Central memory CD8-positive, alpha-beta T cell (primary cell): ENCODE measurements at regions not wholly inside any gene's neighbourhood (a gene's known extent, or its start where the extent isn't known, plus 50 kb on each side); places are given as distances from the start of the nearest gene placed in this dataset.
"Not testable (repeated sequence)": the region's sequence is repeated elsewhere in the genome, so short reads cannot be mapped to it uniquely, and the experiment has no call there.

ENCODE experiments used
- ATAC-seq: fragments of 150-1000 bp; cut with Tn5 transposase; replicated peaks from 2 replicates; pipeline ENCODE4 v1.10.0; 2022; ENCODE audit warnings: mild to moderate bottlenecking, moderate FRiP score, moderate number of reproducible peaks; ENCODE audit not compliant: poor library complexity, severe bottlenecking; ENCODE audit errors: extremely low read depth
- DNase-seq, 2 donors: peaks; one replicate each; pipeline ENCODE4 v3.0.0; 2021; ENCODE audit warnings: low spot score in 2 of 2
- H3K27ac Mint-ChIP-seq: one replicate; pipeline ENCODE4 v1.8.0; 2022; ENCODE audit warnings: low read depth, mild to moderate bottlenecking, moderate library complexity, mixed read lengths
- H3K27me3 Mint-ChIP-seq: one replicate; pipeline ENCODE4 v1.8.0; 2022; ENCODE audit warnings: mixed read lengths
- H3K36me3 Mint-ChIP-seq: one replicate; pipeline ENCODE4 v1.8.0; 2022; ENCODE audit warnings: mild to moderate bottlenecking, moderate library complexity, mixed read lengths; ENCODE audit not compliant: insufficient read depth
- H3K4me1 Mint-ChIP-seq: one replicate; pipeline ENCODE4 v1.8.0; 2022; ENCODE audit warnings: mixed read lengths
- H3K4me3 Mint-ChIP-seq: one replicate; pipeline ENCODE4 v1.8.0; 2022; ENCODE audit warnings: mild to moderate bottlenecking, moderate library complexity, mixed read lengths
- H3K9me3 Mint-ChIP-seq: one replicate; pipeline ENCODE4 v1.8.0; 2022; ENCODE audit warnings: mixed read lengths

- Mint-ChIP-seq H3K4me1 (no peaks in the 10 kb centered on the region), H3K9me3 (peaks cover 35% of the 10 kb centered on the region), H3K27me3 (no peaks in the 10 kb centered on the region), H3K36me3 (no peaks in the 10 kb centered on the region), H3K4me3 (no peak overlapping the region), H3K27ac (no peak overlapping the region)
- ATAC-seq (no peak), DNase-seq (no peak)
Observed at GRCh38 chr13:61880578-61881283, 465.1 kb upstream of the PCDH20 start.

DNA sequence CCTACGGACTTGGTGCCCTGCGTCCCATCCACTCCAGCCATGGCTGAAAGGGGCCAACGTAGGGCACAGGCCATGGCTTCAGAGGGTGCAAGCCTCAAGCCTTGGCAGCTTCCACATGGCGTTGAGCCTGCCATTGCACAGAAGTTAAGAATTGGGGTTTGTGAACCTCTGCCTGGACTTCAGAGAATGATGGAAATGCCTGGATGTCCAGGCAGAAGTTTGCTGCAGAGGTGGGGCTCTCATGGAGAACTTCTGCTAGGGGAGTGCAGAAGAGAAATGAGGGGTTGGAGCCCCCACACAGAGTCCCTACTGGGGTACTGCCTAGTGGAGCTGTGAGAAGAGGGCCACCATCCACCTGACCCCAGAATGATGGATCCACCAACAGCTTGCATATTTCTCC is 462.9 kb upstream of the PCDH20 start:
- H3K36me3 Mint-ChIP-seq, ATAC-seq, DNase-seq, H3K4me3 Mint-ChIP-seq, H3K27ac Mint-ChIP-seq, H3K27me3 Mint-ChIP-seq, H3K4me1 Mint-ChIP-seq: not testable (repeated sequence)
- H3K9me3 Mint-ChIP-seq: peaks cover 36% of the 10 kb centered on the region

GRCh38 chr13:61874970-61875579 is 459.4 kb upstream of the PCDH20 start:
- H3K27ac Mint-ChIP-seq: no peak overlapping the region
- no peaks in the 10 kb centered on the region for H3K27me3 Mint-ChIP-seq
- no peak for ATAC-seq
- no peaks in the 10 kb centered on the region for H3K36me3 Mint-ChIP-seq
- peaks cover 36% of the 10 kb centered on the region for H3K9me3 Mint-ChIP-seq
- H3K4me3 Mint-ChIP-seq: no peak overlapping the region
- no peaks in the 10 kb centered on the region for H3K4me1 Mint-ChIP-seq
- DNase-seq: no peak

DNA sequence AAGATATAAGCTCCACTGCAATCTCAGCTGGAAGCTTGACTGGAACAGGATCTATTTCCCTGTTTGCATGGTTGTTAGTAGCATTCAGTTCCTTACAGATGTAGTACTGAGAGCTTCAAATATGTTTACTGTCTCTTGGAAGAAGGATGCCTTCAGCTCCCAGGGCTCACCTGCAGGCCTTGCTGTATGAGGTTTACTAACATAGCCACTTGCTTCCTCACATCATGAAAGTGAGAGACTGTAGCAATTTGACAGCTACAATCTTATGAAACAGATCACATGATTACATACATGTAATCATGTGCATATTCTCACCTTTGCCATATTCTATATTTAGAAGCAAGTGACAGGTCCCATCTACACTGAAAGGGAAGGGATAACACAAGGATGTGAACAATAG is 458.1 kb upstream of the PCDH20 start:
- ATAC-seq: no peak
- H3K9me3 Mint-ChIP-seq: peaks cover 37% of the 10 kb centered on the region
- DNase-seq: no peak
- H3K27ac Mint-ChIP-seq: no peak overlapping the region
- no peaks in the 10 kb centered on the region for H3K27me3 Mint-ChIP-seq
- no peaks in the 10 kb centered on the region for H3K4me1 Mint-ChIP-seq
- no peak overlapping the region for H3K4me3 Mint-ChIP-seq
- no peaks in the 10 kb centered on the region for H3K36me3 Mint-ChIP-seq

- Mint-ChIP-seq H3K4me3 (no peak overlapping the region), H3K36me3 (no peaks in the 10 kb centered on the region), H3K27me3 (no peaks in the 10 kb centered on the region), H3K27ac (no peak overlapping the region), H3K4me1 (no peaks in the 10 kb centered on the region), H3K9me3 (peaks cover 26% of the 10 kb centered on the region)
- DNase-seq (no peak), ATAC-seq (no peak)
Observed at GRCh38 chr13:61857198-61857597, 441.5 kb upstream of the PCDH20 start.

DNA sequence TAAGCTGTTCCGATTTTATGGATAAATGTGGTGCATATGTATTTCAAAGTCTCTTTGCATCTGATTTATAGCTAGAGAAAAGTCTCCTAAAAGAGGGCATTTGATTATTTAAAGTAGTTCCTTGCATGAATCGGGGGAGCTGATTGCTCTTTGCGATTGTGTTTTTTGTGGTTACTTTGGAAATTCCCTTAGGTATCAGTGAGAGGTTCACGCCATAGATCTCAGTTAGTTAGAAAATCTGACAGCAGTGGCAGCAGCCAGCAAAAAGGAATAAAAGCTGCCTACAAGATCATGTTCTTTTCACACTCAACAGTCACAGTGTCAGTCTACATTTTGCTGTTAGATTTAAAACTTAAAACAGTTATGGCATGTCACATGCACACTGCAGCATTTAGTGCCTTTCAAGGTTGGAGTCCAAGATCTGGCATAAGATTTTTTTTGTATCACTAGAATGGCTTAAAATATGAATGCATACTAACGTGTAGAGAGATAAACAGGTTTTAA is 436.5 kb upstream of the PCDH20 start:
- Mint-ChIP-seq H3K36me3 (no peaks in the 10 kb centered on the region), H3K4me1 (no peaks in the 10 kb centered on the region), H3K27ac (no peak overlapping the region), H3K27me3 (no peaks in the 10 kb centered on the region), H3K4me3 (no peak overlapping the region), H3K9me3 (peaks cover 24% of the 10 kb centered on the region)
- DNase-seq (no peak), ATAC-seq (no peak)

- DNase-seq: no peak
Observed at GRCh38 chr13:61850794-61851193, 435.1 kb upstream of the PCDH20 start.

GRCh38 chr13:61838568-61838967 is 422.9 kb upstream of the PCDH20 start:
- no peaks in the 10 kb centered on the region for H3K27me3 Mint-ChIP-seq
- H3K4me1 Mint-ChIP-seq: no peaks in the 10 kb centered on the region
- no peak for ATAC-seq
- DNase-seq: no peak
- no peak overlapping the region for H3K4me3 Mint-ChIP-seq
- H3K36me3 Mint-ChIP-seq: no peaks in the 10 kb centered on the region
- H3K9me3 Mint-ChIP-seq: peaks cover 13% of the 10 kb centered on the region
- no peak overlapping the region for H3K27ac Mint-ChIP-seq

More at GRCh38 chr13:61850794-61851193, 435.1 kb upstream of the PCDH20 start:
- Mint-ChIP-seq H3K4me3 (no peak overlapping the region), H3K27me3 (no peaks in the 10 kb centered on the region), H3K27ac (no peak overlapping the region), H3K36me3 (no peaks in the 10 kb centered on the region), H3K4me1 (no peaks in the 10 kb centered on the region), H3K9me3 (peaks cover 18% of the 10 kb centered on the region)
- no peak for ATAC-seq

GRCh38 chr13:61833228-61833627 is 417.6 kb upstream of the PCDH20 start:
- Mint-ChIP-seq H3K36me3 (peaks cover 1% of the 10 kb centered on the region), H3K27me3 (no peaks in the 10 kb centered on the region), H3K27ac (no peak overlapping the region), H3K4me3 (no peak overlapping the region), H3K9me3 (peaks cover 18% of the 10 kb centered on the region), H3K4me1 (no peaks in the 10 kb centered on the region)
- ATAC-seq: no peak
- DNase-seq: no peak

DNA sequence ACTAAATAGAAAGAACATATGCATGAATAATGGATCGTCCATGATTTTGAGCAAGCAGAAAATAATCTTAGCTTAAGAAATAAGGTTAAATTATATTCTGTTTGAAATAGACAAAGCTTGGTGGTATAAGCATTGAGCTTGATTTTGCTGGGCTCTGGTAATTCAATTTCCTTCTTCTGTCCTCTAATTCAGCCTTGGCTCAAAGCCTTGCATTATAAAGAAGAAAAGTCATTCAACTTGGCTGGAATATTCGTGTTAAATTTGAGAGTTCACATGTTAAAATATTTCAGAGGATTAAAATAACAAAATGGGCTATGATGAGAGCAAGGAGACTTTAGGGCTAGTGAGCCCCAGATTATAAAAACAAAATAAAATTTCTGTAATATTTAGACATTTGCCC is 415.4 kb upstream of the PCDH20 start:
- Mint-ChIP-seq H3K4me3 (no peak overlapping the region), H3K4me1 (no peaks in the 10 kb centered on the region), H3K27ac (no peak overlapping the region), H3K27me3 (no peaks in the 10 kb centered on the region), H3K9me3 (peaks cover 19% of the 10 kb centered on the region), H3K36me3 (peaks cover 1% of the 10 kb centered on the region)
- ATAC-seq (no peak), DNase-seq (no peak)

GRCh38 chr13:61830475-61830874 is 414.8 kb upstream of the PCDH20 start:
- DNase-seq: no peak
- Mint-ChIP-seq H3K4me3 (no peak overlapping the region), H3K36me3 (peaks cover 1% of the 10 kb centered on the region), H3K9me3 (peaks cover 16% of the 10 kb centered on the region), H3K4me1 (no peaks in the 10 kb centered on the region), H3K27ac (no peak overlapping the region), H3K27me3 (no peaks in the 10 kb centered on the region)
- ATAC-seq: no peak

GRCh38 chr13:61824168-61824567 is 408.5 kb upstream of the PCDH20 start:
- Mint-ChIP-seq H3K9me3 (peaks cover 26% of the 10 kb centered on the region), H3K4me3 (no peak overlapping the region)
- DNase-seq: no peak

GRCh38 chr13:61812286-61812685 is 396.6 kb upstream of the PCDH20 start:
- Mint-ChIP-seq H3K9me3 (peaks cover 19% of the 10 kb centered on the region), H3K27me3 (no peaks in the 10 kb centered on the region), H3K36me3 (no peaks in the 10 kb centered on the region), H3K4me1 (no peaks in the 10 kb centered on the region), H3K27ac (no peak overlapping the region), H3K4me3 (no peak overlapping the region)
- ATAC-seq (no peak), DNase-seq (no peak)

More at GRCh38 chr13:61824168-61824567, 408.5 kb upstream of the PCDH20 start:
- no peaks in the 10 kb centered on the region for H3K36me3 Mint-ChIP-seq
- H3K27me3 Mint-ChIP-seq: no peaks in the 10 kb centered on the region
- H3K27ac Mint-ChIP-seq: no peak overlapping the region
- ATAC-seq: no peak
- H3K4me1 Mint-ChIP-seq: no peaks in the 10 kb centered on the region
